HG02642 (cell line): ENCODE measurements at regions not wholly inside any gene's neighbourhood (a gene's known extent, or its start where the extent isn't known, plus 50 kb on each side); places are given as distances from the start of the nearest gene placed in this dataset.
A peak's percentile ranks its signal among the peaks of the same experiment; 100 is the strongest.

ENCODE experiments used
- ATAC-seq: cut with Tn5 transposase; IDR thresholded peaks from one replicate; pipeline ENCODE4 v1.9.1; 2021; ENCODE audit warnings: mild to moderate bottlenecking; ENCODE audit not compliant: unreplicated experiment, poor library complexity

DNA sequence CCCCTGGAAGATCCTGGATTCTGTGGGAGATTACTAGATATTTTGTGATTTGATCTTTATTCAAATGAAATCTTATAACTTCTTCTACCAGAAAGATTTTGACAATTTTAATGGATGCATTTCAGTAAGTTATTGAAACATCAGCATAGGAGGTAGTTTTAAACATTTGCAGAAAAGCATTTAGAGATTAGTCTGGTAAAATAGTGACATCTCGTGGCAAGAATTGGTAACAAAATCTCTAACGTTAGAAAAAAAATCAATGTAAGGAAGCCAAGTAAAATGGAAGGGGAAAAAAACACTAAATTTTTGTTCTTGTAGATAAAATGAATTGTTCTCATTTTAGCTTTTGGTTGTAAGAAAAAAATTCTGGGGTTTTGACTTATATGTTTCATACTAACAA lies 73.3 kb downstream of the TASL start:
- ATAC-seq, result no peak

DNA sequence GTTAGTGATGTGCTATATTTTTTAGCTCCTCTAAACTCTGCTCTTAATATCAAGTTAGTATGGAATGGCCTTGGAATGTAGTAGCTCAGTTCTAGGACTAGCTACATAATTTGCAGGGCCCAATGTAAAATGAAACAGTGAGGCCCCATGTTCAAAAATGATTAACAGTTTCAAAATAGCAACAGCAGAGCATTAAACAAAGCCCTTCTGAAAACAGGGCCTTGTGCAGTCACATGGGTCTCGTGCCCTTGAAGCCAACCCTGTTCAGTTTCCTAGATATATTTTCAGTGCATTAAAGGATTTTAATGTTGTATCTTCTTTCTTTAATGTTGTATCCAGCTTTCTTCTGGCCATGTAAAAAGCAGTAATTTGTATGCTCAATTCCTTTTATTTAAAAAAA lies 82.1 kb downstream of the TASL start:
- peak; percentile 48 for ATAC-seq

DNA sequence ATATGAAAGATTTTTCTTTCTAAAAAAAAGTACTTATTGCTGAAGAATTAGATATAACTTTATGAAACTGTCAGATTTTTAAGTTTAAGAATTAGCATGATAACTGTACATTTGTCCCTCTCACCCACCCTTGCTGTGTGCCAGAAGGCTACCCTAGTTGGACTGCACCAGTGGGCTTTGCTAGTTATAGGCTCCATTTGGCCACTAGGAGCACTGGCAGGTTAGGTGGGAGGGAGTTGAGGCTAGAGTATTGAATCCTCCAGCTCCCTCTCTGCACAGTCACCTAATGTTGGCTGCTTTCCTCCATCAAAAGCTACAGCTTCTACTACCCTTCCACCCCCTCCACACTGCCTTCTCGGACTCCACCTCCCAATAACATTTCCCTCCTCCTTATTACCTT lies 84.2 kb downstream of the TASL start:
- no peak for ATAC-seq

DNA sequence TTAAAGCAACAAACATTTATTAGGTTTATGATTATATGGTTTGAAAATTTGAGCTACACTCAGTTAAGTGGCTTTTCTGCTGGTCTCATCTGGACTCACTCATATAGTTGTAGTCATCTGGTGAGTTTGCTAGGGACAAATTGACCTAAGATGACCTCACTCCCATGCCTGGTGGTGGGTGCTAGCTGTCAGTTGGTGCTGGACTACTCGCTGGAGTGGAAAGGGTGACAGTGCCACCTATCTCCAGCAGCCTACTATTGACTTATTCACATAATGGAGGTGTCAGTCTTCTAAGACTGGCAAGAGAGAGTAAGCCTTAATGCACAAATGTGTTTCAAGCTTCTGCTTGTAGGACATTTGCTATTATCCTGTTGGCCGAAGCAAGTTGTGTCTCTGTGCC lies 88.2 kb downstream of the TASL start:
- ATAC-seq, result no peak

DNA sequence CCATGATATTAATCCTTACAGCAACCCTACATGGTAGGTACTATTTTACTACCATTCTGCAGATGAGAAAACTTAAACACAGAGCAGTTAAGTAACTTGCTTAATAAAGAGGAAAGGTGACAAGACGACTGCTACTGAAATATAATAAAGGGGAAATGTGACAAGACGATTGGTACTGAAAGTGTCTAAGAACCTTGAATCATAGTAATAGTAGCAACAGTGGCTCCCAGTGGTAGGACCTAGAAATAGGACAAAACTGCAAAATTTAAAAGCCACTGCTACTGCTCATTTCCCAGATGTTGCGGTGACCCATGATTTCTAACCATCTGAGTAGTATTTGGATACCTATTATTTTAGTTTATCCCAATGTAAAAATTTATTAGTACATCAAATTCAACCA lies 89.5 kb downstream of the TASL start:
- ATAC-seq, result peak; percentile 64

DNA sequence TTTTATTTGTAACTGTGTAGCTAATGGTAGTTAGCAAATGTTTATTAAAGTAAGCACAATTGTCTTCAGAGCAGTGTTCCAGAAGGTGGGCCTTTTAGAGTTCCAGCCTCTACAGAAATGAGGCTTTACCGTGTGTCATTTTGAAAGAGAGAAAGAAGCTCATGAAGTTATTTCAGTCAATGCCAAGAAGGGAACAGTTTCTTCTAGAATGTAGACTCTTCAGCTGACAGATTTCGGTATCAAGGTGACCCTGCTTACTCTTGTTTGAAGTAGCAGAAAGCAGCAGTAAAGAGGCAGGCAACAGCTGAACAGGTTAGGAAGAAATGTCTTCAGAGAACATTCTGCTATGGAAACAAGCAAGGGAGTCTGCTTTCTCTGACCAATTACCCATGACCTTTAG lies 93.6 kb downstream of the TASL start:
- peak; percentile 83 for ATAC-seq

DNA sequence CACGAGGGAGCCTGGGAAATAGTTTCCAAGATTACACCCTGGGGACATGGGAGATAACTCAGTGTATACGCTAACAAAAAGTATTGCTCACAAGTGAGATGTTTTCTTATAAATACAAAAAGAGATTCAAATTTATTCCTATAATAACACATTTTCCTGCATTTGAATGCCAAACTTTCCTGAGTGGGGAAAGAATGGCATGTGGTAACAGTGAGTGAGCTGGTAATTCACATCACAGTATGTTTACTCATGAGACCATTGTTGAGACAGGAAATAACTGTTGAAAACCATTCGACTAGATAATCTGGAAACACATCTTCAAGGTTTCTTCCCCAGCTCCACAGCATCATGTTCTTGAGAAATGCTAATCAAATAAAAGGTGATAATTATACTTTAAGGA lies 109.1 kb downstream of the TASL start:
- no peak for ATAC-seq
